Activated naive CD8-positive, alpha-beta T cell treated with anti-CD3 and anti-CD28 coated beads for 36 hours (primary cell): ENCODE measurements at regions not wholly inside any gene's neighbourhood (a gene's known extent, or its start where the extent isn't known, plus 50 kb on each side); places are given as distances from the start of the nearest gene placed in this dataset.

Experiments
- DNase-seq: peaks from one replicate; pipeline ENCODE4 v3.0.0; 2021
- H3K27ac Mint-ChIP-seq: one replicate; pipeline ENCODE4 v1.8.0; 2022; ENCODE audit warnings: mild to moderate bottlenecking, moderate library complexity, mixed read lengths
- H3K27me3 Mint-ChIP-seq: one replicate; pipeline ENCODE4 v1.8.0; 2022; ENCODE audit warnings: mild to moderate bottlenecking, mixed read lengths
- H3K36me3 Mint-ChIP-seq: one replicate; pipeline ENCODE4 v1.8.0; 2021; ENCODE audit warnings: mild to moderate bottlenecking, mixed read lengths
- H3K4me1 Mint-ChIP-seq: one replicate; pipeline ENCODE4 v1.8.0; 2021; ENCODE audit warnings: mixed read lengths
- H3K4me3 Mint-ChIP-seq: one replicate; pipeline ENCODE4 v1.8.0; 2022; ENCODE audit warnings: mild to moderate bottlenecking, moderate library complexity, mixed read lengths
- H3K9me3 Mint-ChIP-seq: one replicate; pipeline ENCODE4 v1.8.0; 2022; ENCODE audit warnings: mixed read lengths

- Mint-ChIP-seq H3K4me1 (no peaks in the 10 kb centered on the region), H3K36me3 (no peaks in the 10 kb centered on the region), H3K4me3 (no peak overlapping the region), H3K9me3 (no peaks in the 10 kb centered on the region), H3K27me3 (peaks cover 4% of the 10 kb centered on the region), H3K27ac (no peak overlapping the region)
- DNase-seq, result no peak
Measured at GRCh38 chr2:72001937-72002690, 145.5 kb downstream of the CYP26B1 start.

GRCh38 chr2:72000110-72000509 is 147.6 kb downstream of the CYP26B1 start:
- H3K9me3 Mint-ChIP-seq, result no peaks in the 10 kb centered on the region
- H3K4me1 Mint-ChIP-seq, result no peaks in the 10 kb centered on the region
- peaks cover 4% of the 10 kb centered on the region for H3K27me3 Mint-ChIP-seq
- DNase-seq, result no peak
- no peak overlapping the region for H3K4me3 Mint-ChIP-seq
- no peak overlapping the region for H3K27ac Mint-ChIP-seq
- no peaks in the 10 kb centered on the region for H3K36me3 Mint-ChIP-seq

GRCh38 chr2:71999580-71999979 is 148.1 kb downstream of the CYP26B1 start:
- Mint-ChIP-seq H3K27me3 (peaks cover 4% of the 10 kb centered on the region), H3K4me3 (no peak overlapping the region)

GRCh38 chr2:71997843-71998242 is 149.8 kb downstream of the CYP26B1 start:
- H3K4me3 Mint-ChIP-seq, result no peak overlapping the region
- no peaks in the 10 kb centered on the region for H3K9me3 Mint-ChIP-seq
- no peak overlapping the region for H3K27ac Mint-ChIP-seq
- H3K27me3 Mint-ChIP-seq, result peaks cover 4% of the 10 kb centered on the region
- no peak for DNase-seq
- no peaks in the 10 kb centered on the region for H3K4me1 Mint-ChIP-seq
- no peaks in the 10 kb centered on the region for H3K36me3 Mint-ChIP-seq

More at GRCh38 chr2:71999580-71999979, 148.1 kb downstream of the CYP26B1 start:
- H3K9me3 Mint-ChIP-seq, result no peaks in the 10 kb centered on the region
- H3K4me1 Mint-ChIP-seq, result no peaks in the 10 kb centered on the region
- no peak overlapping the region for H3K27ac Mint-ChIP-seq
- no peak for DNase-seq
- no peaks in the 10 kb centered on the region for H3K36me3 Mint-ChIP-seq

GRCh38 chr2:71995067-71995665 is 152.5 kb downstream of the CYP26B1 start:
- Mint-ChIP-seq H3K27me3 (peaks cover 4% of the 10 kb centered on the region), H3K4me1 (no peaks in the 10 kb centered on the region), H3K9me3 (no peaks in the 10 kb centered on the region), H3K4me3 (no peak overlapping the region), H3K36me3 (no peaks in the 10 kb centered on the region), H3K27ac (no peak overlapping the region)
- DNase-seq, result no peak

GRCh38 chr2:71992036-71992435 is 155.6 kb downstream of the CYP26B1 start:
- H3K36me3 Mint-ChIP-seq, result no peaks in the 10 kb centered on the region
- no peak for DNase-seq
- no peak overlapping the region for H3K4me3 Mint-ChIP-seq
- no peaks in the 10 kb centered on the region for H3K27me3 Mint-ChIP-seq
- no peaks in the 10 kb centered on the region for H3K4me1 Mint-ChIP-seq
- H3K27ac Mint-ChIP-seq, result no peak overlapping the region
- H3K9me3 Mint-ChIP-seq, result no peaks in the 10 kb centered on the region

- Mint-ChIP-seq H3K9me3 (no peaks in the 10 kb centered on the region), H3K4me3 (no peak overlapping the region), H3K27me3 (no peaks in the 10 kb centered on the region), H3K27ac (no peak overlapping the region), H3K36me3 (no peaks in the 10 kb centered on the region), H3K4me1 (no peaks in the 10 kb centered on the region)
- no peak for DNase-seq
Measured at GRCh38 chr2:71991397-71991796, 156.3 kb downstream of the CYP26B1 start.

- no peak for DNase-seq
Measured at GRCh38 chr2:71990826-71991225, 156.8 kb downstream of the CYP26B1 start.

GRCh38 chr2:71990122-71990521 is 157.5 kb downstream of the CYP26B1 start:
- H3K27me3 Mint-ChIP-seq, result no peaks in the 10 kb centered on the region
- H3K9me3 Mint-ChIP-seq, result no peaks in the 10 kb centered on the region
- no peak overlapping the region for H3K4me3 Mint-ChIP-seq
- no peak for DNase-seq
- H3K36me3 Mint-ChIP-seq, result no peaks in the 10 kb centered on the region
- no peak overlapping the region for H3K27ac Mint-ChIP-seq
- H3K4me1 Mint-ChIP-seq, result no peaks in the 10 kb centered on the region

More at GRCh38 chr2:71990826-71991225, 156.8 kb downstream of the CYP26B1 start:
- H3K9me3 Mint-ChIP-seq, result no peaks in the 10 kb centered on the region
- H3K4me1 Mint-ChIP-seq, result no peaks in the 10 kb centered on the region
- H3K27me3 Mint-ChIP-seq, result no peaks in the 10 kb centered on the region
- no peak overlapping the region for H3K27ac Mint-ChIP-seq
- no peak overlapping the region for H3K4me3 Mint-ChIP-seq
- no peaks in the 10 kb centered on the region for H3K36me3 Mint-ChIP-seq

GRCh38 chr2:71989671-71990070 is 158.0 kb downstream of the CYP26B1 start:
- H3K27me3 Mint-ChIP-seq, result no peaks in the 10 kb centered on the region
- no peaks in the 10 kb centered on the region for H3K9me3 Mint-ChIP-seq
- no peaks in the 10 kb centered on the region for H3K36me3 Mint-ChIP-seq
- no peak for DNase-seq
- no peak overlapping the region for H3K27ac Mint-ChIP-seq
- no peak overlapping the region for H3K4me3 Mint-ChIP-seq
- no peaks in the 10 kb centered on the region for H3K4me1 Mint-ChIP-seq

- Mint-ChIP-seq H3K27ac (no peak overlapping the region), H3K36me3 (no peaks in the 10 kb centered on the region), H3K27me3 (no peaks in the 10 kb centered on the region), H3K4me3 (no peak overlapping the region), H3K9me3 (no peaks in the 10 kb centered on the region), H3K4me1 (no peaks in the 10 kb centered on the region)
- no peak for DNase-seq
Measured at GRCh38 chr2:71988170-71988569, 159.5 kb downstream of the CYP26B1 start.

- no peaks in the 10 kb centered on the region for H3K9me3 Mint-ChIP-seq
- DNase-seq, result no peak
- no peak overlapping the region for H3K27ac Mint-ChIP-seq
- no peak overlapping the region for H3K4me3 Mint-ChIP-seq
- H3K4me1 Mint-ChIP-seq, result no peaks in the 10 kb centered on the region
- no peaks in the 10 kb centered on the region for H3K36me3 Mint-ChIP-seq
- H3K27me3 Mint-ChIP-seq, result peaks cover 19% of the 10 kb centered on the region
Measured at GRCh38 chr2:71976685-71977084, 171.0 kb downstream of the CYP26B1 start.

GRCh38 chr2:71974846-71975245 is 172.8 kb downstream of the CYP26B1 start:
- Mint-ChIP-seq H3K4me1 (no peaks in the 10 kb centered on the region), H3K9me3 (no peaks in the 10 kb centered on the region), H3K4me3 (no peak overlapping the region)

GRCh38 chr2:71971493-71971892 is 176.2 kb downstream of the CYP26B1 start:
- H3K36me3 Mint-ChIP-seq, result no peaks in the 10 kb centered on the region
- no peak for DNase-seq
- H3K27ac Mint-ChIP-seq, result no peak overlapping the region
- H3K4me3 Mint-ChIP-seq, result no peak overlapping the region
- no peaks in the 10 kb centered on the region for H3K9me3 Mint-ChIP-seq
- H3K4me1 Mint-ChIP-seq, result no peaks in the 10 kb centered on the region
- H3K27me3 Mint-ChIP-seq, result peaks cover 8% of the 10 kb centered on the region

More at GRCh38 chr2:71974846-71975245, 172.8 kb downstream of the CYP26B1 start:
- Mint-ChIP-seq H3K27me3 (peaks cover 9% of the 10 kb centered on the region), H3K36me3 (no peaks in the 10 kb centered on the region), H3K27ac (no peak overlapping the region)
- no peak for DNase-seq

GRCh38 chr2:71965530-71965929 is 182.1 kb downstream of the CYP26B1 start:
- no peaks in the 10 kb centered on the region for H3K9me3 Mint-ChIP-seq
- H3K27ac Mint-ChIP-seq, result no peak overlapping the region
- no peaks in the 10 kb centered on the region for H3K4me1 Mint-ChIP-seq
- no peaks in the 10 kb centered on the region for H3K36me3 Mint-ChIP-seq
- no peak for DNase-seq
- no peak overlapping the region for H3K4me3 Mint-ChIP-seq
- peaks cover 6% of the 10 kb centered on the region for H3K27me3 Mint-ChIP-seq
